OCI-LY7 (cell line): ENCODE measurements at regions not wholly inside any gene's neighbourhood (a gene's known extent, or its start where the extent isn't known, plus 50 kb on each side); places are given as distances from the start of the nearest gene placed in this dataset.

Experiments used
- BruUV-seq: library from RNA; stranded (reverse); fragments of 400-500 nt; replicated peaks from 2 replicates; lab custom pipeline; 2021; lab: Mats Ljungman, UMichigan
- CTCF ChIA-PET: fragments of 300-600 bp; sonication (Branson Sonifier 250); formaldehyde crosslinking; loops from one replicate; lab custom pipeline; 2022; ENCODE audit warnings: antibody characterized with exemption; ENCODE audit not compliant: unreplicated experiment; lab: Charles Lee
- POLR2A ChIA-PET: fragments of 300-600 bp; sonication (Branson Sonifier 250); formaldehyde crosslinking; loops from one replicate; lab custom pipeline; 2022; ENCODE audit warnings: antibody characterized with exemption; lab: Charles Lee
- DNase-seq: peaks from one replicate; pipeline ENCODE4 v3.0.0-alpha.2; 2015; ENCODE audit warnings: low spot score
- H2AFZ ChIP-seq: fragments of 200-600 bp; sonication (generic), shearing (Covaris generic); 2 replicates; pipeline ENCODE4 v1.6.1; 2014; ENCODE audit warnings: mild to moderate bottlenecking, antibody characterized with exemption, low read length, moderate library complexity
- H3K27ac ChIP-seq: fragments of 200-600 bp; sonication (generic); 2 replicates; pipeline ENCODE4 v1.5.1; 2014; ENCODE audit warnings: mixed run types, low read depth, mild to moderate bottlenecking, moderate library complexity, low read length, inconsistent platforms; ENCODE audit not compliant: poor library complexity, severe bottlenecking
- H3K36me3 ChIP-seq: fragments of 200-600 bp; sonication (generic); 2 replicates; pipeline ENCODE4 v1.6.1; 2014; ENCODE audit warnings: mild to moderate bottlenecking, antibody characterized with exemption, low read length, moderate library complexity, mixed read lengths; ENCODE audit not compliant: insufficient read depth
- H3K4me1 ChIP-seq: fragments of 200-600 bp; sonication (generic); 2 replicates; pipeline ENCODE4 v1.5.1; 2014; ENCODE audit warnings: mild to moderate bottlenecking, low read length; ENCODE audit not compliant: insufficient read depth, poor library complexity, severe bottlenecking
- H3K4me2 ChIP-seq: fragments of 200-600 bp; sonication (generic); 2 replicates; pipeline ENCODE4 v1.6.1; 2014; ENCODE audit warnings: mild to moderate bottlenecking, low read length
- H3K4me3 ChIP-seq: fragments of 200-600 bp; sonication (generic); 2 replicates; pipeline ENCODE4 v1.5.1; 2014; ENCODE audit warnings: mild to moderate bottlenecking, low read depth, low read length; ENCODE audit not compliant: poor library complexity, severe bottlenecking
- H3K79me2 ChIP-seq: fragments of 200-600 bp; sonication (generic); 2 replicates; pipeline ENCODE4 v1.6.1; 2016; ENCODE audit warnings: low read depth, mild to moderate bottlenecking, low read length, moderate library complexity, mixed read lengths; ENCODE audit not compliant: insufficient read depth
- H3K9me2 ChIP-seq: fragments of 200-600 bp; sonication (generic); 2 replicates; pipeline ENCODE4 v1.6.1; 2016; ENCODE audit warnings: mild to moderate bottlenecking, low read length, mixed read lengths; ENCODE audit not compliant: insufficient read depth
- H3K9me3 ChIP-seq: fragments of 200-600 bp; sonication (generic); 2 replicates; pipeline ENCODE4 v1.6.1; 2014; ENCODE audit warnings: mild to moderate bottlenecking, mixed run types, low read length, mixed read lengths
- H4K20me1 ChIP-seq: fragments of 200-600 bp; sonication (generic); 2 replicates; pipeline ENCODE4 v1.6.1; 2014; ENCODE audit warnings: mild to moderate bottlenecking, antibody characterized with exemption, low read length, moderate library complexity, mixed read lengths; ENCODE audit not compliant: insufficient read depth
- CTCF ChIP-seq: fragments of 200-600 bp; sonication (generic); conservative IDR thresholded peaks from 2 replicates; pipeline ENCODE4 v1.5.1; 2014; ENCODE audit warnings: mild to moderate bottlenecking, antibody characterized with exemption, low read length, moderate library complexity, mixed read lengths
- EZH2phosphoT487 ChIP-seq: fragments of 200-600 bp; sonication (generic); IDR thresholded peaks from 2 replicates; pipeline ENCODE4 v1.6.1; 2018; ENCODE audit warnings: low read depth, borderline replicate concordance, mild to moderate bottlenecking, mixed run types, antibody characterized with exemption, low read length, moderate library complexity, mixed read lengths
- intact Hi-C: fragments of 100-400 bp; cut with micrococcal nuclease; formaldehyde crosslinking; loops from one replicate; pipeline ENCODE4 v1.10.0; 2022; ENCODE audit not compliant: unreplicated experiment

GRCh38 chrX:964831-965416 lies 247.5 kb downstream of the CRLF2 start:
- POLR2A ChIA-PET: no interaction called here
- H3K4me2 ChIP-seq: no peak overlapping the region
- H3K36me3 ChIP-seq: no peaks in the 10 kb centered on the region
- H3K79me2 ChIP-seq: no peaks in the 10 kb centered on the region
- H3K27ac ChIP-seq: no peak overlapping the region
- H4K20me1 ChIP-seq: no peaks in the 10 kb centered on the region
- no peaks in the 10 kb centered on the region for H3K9me3 ChIP-seq
- no peaks in the 10 kb centered on the region for H3K4me1 ChIP-seq
- no TSS peak for BruUV-seq
- CTCF ChIA-PET: no interaction called here
- no peak overlapping the region for H2AFZ ChIP-seq
- H3K4me3 ChIP-seq: no peak overlapping the region
- H3K9me2 ChIP-seq: no peaks in the 10 kb centered on the region
- DNase-seq: no peak
- TF ChIP-seq EZH2phosphoT487 (no peak), CTCF (no peak)
- intact Hi-C loops: no loop called here

GRCh38 chrX:960821-961220 lies 251.6 kb downstream of the CRLF2 start:
- ChIA-PET CTCF (no interaction called here), POLR2A (no interaction called here)
- H3K4me1 ChIP-seq: no peaks in the 10 kb centered on the region

More at GRCh38 chrX:960821-961220, 251.6 kb downstream of the CRLF2 start:
- Histone ChIP-seq H3K4me2 (no peak overlapping the region), H2AFZ (no peak overlapping the region), H3K27ac (no peak overlapping the region), H4K20me1 (no peaks in the 10 kb centered on the region), H3K36me3 (no peaks in the 10 kb centered on the region), H3K4me3 (no peak overlapping the region), H3K9me2 (no peaks in the 10 kb centered on the region), H3K79me2 (no peaks in the 10 kb centered on the region), H3K9me3 (no peaks in the 10 kb centered on the region)
- BruUV-seq: no TSS peak
- intact Hi-C loops: no loop called here
- TF ChIP-seq CTCF (no peak), EZH2phosphoT487 (no peak)
- DNase-seq: no peak
